Smooth muscle cell of the brain vasculature (primary cell): ENCODE measurements at regions not wholly inside any gene's neighbourhood (a gene's known extent, or its start where the extent isn't known, plus 50 kb on each side); places are given as distances from the start of the nearest gene placed in this dataset.

Source experiments
- DNase-seq: peaks from one replicate; pipeline ENCODE4 v3.0.0-alpha.2; 2012; ENCODE audit warnings: low read depth, low spot score

- no peak for DNase-seq
Observed at GRCh38 chr13:105937451-105937850, 598.0 kb downstream of the EFNB2 start.

GRCh38 chr13:105936816-105937215 is 598.6 kb downstream of the EFNB2 start:
- no peak for DNase-seq

DNA sequence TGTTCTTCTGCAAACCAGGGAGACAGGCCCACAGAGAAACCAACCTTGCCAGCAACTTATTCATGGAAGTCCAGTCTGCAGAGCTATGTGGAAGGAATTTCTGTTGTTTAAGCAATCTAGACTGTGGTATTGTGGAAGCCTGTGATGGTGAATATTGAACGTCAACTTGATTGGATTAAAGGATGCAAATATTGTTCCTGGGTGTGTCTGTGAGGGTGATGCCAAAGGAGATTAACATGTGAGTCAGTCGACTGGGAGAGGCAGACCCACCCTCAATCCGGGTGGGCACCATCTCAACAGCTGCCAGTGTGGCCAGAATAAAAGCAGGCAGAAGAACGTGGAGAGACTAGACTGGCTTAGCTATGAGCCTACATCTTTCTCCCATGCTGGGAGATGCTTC is 606.0 kb downstream of the EFNB2 start:
- no peak for DNase-seq

DNA sequence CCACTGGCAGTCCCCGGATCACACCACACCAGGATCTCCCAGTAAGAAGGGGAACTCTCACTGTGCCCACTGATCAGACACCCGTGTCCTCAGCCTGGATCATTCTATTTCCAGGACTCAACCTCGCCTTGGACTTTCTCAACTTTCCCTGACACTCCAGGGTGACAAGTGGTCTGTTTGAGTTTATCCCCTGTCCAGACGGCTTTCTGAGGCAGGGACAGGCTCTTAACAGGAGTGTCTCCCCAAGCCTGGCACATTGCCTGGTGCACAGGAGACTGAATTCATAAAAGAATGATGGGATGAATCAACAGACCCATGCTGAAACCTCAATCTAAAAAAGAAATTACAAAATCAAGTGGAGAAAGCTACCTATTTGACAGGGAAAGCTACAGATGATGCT is 606.6 kb downstream of the EFNB2 start:
- no peak for DNase-seq

DNA sequence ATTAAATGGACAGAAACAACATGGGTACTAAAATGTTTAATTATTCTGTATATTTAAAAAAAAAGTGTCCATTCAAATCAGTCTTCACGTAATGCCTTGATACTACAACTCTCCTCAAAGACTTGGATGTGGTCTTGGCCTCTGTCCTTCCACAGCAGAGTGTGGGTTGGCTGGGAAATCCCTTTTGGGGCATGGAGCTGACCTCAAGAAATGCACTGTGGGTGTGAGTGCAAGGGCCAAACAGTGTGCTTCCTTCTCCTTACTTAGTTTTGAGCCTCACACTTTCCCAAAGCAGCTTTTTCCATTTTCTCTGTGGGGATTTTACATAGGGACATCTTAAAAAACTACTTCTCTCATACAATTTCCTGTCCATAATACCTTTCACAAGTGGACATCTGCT is 607.4 kb downstream of the EFNB2 start:
- no peak for DNase-seq

DNA sequence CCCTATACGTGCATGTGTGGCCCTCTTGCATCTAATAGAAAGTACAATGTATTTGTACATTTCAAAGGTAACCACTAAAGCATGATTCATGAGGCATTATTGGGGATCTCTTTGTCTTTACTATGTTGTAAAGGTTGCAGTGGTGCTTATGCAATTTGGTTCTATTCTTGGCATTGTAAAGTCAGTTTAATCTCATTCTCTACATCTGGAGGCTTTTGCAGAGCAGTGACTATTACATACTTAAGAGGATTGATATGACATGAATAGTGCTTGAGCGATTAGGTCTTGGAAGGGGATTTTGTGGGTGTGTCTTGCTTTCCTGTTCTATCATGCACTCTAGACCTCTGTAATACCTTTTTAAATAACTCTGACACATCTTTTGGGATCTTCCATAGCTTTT is 610.0 kb downstream of the EFNB2 start:
- DNase-seq: no peak

- no peak for DNase-seq
Observed at GRCh38 chr13:105921711-105922110, 613.8 kb downstream of the EFNB2 start.

DNA sequence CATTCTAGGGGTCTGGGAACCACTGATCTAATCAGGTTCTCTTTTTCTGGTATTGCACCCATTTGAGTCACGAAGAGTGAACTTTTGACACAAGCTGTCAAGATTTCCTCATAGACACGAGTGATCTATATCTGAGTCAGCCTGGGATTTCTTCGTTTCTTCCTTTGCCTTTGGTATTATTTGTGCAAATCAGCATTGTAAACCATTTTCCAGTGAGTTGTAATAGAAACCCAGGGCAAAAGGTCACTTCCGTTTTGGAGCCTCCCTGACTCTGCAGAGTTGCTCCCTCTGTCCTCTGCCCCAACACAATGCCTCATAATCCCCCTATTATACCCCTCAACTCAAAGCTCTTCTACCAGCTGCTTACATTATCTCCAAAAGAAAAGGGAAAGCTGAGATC is 615.1 kb downstream of the EFNB2 start:
- DNase-seq: no peak

DNA sequence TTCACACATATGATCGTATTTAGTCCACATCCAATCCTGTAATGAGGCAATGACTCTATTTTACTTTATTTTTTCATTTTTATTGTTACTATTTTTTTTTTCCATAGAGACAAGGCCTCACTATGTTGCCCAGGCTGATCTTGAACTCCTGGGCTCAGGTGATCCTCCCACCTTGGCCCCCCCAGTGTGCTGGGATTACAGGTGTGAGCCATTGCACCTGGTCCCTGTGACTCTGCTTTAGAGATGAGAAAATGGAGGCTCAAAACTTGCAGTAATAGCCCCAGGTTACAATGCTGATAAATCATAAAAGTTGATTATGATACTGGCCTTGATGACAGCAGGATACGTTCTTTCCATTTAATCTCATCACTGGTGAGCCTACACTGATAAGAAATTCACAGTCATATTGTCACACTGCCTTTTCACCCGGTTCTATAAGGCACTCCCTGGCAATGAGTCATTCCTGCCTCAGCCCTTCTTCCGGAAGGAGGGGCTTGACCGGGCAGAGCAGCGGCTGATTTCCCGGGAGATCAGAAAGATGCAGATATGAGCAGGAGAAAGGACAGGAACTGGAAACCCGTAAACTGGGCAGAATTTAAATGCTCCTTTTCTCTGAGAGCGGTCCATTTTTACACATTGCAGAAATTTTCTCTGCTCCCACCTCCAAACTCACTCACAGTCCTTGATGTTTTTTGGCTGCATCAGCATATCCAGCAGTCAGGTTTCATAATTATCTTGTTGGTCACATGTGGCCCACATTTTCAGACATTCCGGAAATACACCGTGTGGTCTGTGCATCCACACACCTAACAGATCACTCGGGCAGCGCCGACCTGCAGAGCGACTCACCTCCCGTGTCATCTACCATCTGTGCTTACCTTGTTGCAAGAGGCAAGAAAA is 616.4 kb downstream of the EFNB2 start:
- no peak for DNase-seq

DNA sequence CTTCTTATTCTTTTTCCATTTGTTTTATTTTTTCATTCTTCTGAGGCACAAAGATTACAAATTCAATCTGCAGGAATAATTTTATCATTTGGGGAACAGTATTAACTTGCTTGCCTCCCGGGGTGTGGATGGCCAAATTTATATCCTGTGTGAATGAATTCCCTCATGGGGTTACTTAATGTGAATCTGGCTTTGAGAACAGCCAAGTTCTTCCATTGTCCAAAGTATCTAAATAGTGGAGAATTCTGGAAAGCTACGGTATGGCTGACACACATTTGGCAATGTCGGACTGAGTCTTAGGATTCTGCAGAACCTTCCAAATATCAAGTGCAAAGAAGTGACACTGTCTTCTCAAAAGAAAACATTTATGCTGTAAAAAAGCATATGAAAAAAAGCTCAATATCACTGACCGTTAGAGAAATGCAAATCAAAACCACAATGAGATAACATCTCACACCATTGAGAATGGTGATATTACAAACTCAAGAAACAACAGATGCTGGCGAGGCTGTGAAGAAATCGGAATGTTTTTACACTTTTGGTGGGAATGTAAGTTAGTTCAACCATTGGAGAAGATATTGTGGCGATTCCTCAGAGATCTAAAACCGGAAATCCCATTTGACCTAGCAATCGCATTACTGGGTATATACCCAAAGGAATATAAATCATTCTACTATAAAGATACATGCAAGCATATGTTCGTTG is 620.2 kb downstream of the EFNB2 start:
- DNase-seq: no peak

GRCh38 chr13:105914291-105915036 is 621.0 kb downstream of the EFNB2 start:
- DNase-seq: no peak

DNA sequence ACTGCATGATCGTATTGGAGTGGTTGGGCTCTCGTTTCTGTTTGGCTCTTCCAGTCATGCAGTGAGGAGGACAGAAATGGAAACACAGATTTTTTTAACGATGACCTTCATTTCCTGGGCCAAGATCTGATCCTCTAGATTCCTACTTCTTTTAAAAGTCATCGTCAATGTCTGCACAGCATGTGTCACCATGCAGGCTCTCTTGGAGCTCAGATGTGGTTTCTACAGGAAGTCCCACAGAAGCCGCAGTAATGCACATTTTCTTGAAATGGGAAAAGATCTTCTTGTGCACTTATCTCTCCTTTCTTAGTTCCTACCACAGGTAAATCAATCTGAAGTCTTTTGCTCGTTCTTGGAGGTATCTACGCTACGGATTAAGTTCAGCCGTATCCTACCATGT is 626.9 kb downstream of the EFNB2 start:
- DNase-seq: no peak

GRCh38 chr13:105907319-105908019 is 628.0 kb downstream of the EFNB2 start:
- no peak for DNase-seq

DNA sequence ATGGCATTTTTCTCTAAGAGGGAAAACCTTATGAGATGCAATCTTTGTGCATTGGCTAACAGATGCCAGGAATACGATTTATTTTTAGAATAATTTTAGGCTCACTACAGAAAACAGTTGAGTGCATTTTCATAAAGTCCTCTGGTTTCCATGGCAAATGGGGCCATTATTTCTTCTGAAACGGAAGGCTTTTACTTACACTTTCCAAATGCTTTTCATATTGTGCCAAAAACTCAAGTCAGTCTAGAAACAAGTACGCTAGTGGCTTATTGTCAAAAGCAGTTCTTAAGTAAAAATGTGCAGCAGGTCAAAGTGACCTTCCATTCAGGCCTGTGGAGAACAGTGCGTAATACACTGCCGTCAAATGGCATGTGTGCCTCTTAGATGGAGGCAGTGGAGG is 628.7 kb downstream of the EFNB2 start:
- no peak for DNase-seq

DNA sequence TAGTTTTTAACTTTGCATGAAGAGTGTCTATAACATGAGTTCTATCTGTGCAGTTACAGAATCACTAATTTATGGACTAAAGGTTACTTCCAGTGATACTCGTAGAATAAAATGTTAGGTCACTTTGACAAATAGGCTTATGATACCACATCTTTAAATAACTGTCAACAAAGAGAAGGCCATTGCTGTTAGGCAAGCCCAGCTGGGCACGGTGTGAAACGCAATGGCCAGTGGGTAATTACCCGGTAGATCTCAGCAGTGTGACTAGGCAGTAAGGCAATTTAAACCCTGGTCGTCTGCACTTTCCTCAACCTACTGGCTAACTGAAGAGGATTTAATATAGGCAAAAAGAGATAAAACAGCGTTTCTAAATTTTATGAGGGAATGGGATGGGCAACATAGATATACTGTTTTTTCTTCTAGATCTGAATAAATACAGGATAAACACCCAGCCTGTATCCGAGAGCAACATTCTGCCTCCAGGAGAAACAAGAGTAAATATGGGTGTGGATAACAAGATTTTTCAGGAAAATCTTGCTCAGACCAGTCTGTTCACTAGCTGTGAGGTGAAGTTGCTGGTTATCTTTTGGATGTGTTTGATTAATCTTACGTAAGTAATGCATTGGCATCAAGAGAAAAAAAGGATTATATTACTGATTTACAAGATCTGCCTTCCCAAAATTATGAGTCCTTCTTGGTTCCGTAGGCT is 631.3 kb downstream of the EFNB2 start:
- DNase-seq: no peak

- DNase-seq: no peak
Observed at GRCh38 chr13:105902396-105902795, 633.1 kb downstream of the EFNB2 start.

DNA sequence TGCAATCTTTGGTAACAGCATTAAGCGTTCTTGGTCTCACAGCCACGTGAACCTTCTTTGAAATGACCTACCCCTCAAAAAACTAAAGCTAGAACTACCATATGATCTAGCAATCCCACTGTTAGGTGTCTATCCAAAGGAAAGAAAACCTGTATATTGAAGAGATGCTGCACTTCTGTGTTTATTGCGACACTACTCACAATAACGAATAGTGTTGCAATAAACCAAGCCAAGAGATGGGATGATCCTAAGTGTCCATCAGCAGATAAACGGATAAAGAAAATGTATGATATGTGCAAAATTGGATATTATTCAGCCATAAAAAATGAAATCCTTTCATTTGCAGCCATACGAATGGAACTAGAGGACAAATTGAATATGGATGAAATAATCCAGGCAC is 637.9 kb downstream of the EFNB2 start:
- no peak for DNase-seq

- no peak for DNase-seq
Observed at GRCh38 chr13:105894697-105895096, 640.8 kb downstream of the EFNB2 start.

DNA sequence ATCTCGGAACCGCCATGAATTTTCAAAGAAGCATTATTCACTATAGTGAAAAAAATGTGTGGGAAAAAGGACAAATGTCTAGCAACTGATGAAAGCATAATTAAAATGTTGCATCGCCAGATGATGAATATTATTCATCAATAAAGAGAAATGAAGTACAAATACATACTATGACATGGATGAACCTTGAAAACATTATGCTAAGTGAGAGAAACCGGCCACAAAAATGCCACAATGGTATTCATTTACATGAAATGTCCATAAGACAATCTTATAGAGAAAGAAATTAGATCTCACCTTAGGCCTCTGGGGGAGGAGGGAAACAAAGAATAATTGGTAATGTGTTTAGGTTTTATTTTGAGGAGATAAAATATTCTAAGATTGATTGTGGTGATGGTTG is 645.0 kb downstream of the EFNB2 start:
- no peak for DNase-seq

DNA sequence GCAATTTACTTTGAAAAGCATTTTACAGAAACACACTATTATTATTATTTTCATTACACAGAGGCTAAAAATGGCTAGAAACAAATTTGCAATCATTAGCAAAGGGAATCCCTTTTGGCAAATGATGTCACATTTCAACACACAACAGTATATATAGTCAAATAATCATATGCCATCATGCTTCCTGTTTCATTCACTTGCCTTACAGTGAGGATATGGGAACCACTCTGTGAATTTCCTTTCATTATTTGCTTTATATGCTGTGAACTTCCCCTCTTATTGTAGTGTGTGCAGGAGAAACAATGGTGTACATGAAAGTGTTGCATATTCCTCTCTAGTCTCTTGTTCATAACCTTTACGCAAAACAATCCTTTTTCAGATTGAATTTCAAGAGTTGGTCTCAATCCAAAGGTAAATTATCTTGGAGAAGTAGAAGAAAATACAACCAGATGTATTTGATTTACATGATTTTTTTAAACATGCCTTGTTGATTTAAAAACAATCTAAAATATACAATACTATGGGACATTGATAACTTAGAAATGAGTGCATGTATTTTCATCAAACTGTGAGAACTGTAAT is 657.3 kb downstream of the EFNB2 start:
- no peak for DNase-seq

DNA sequence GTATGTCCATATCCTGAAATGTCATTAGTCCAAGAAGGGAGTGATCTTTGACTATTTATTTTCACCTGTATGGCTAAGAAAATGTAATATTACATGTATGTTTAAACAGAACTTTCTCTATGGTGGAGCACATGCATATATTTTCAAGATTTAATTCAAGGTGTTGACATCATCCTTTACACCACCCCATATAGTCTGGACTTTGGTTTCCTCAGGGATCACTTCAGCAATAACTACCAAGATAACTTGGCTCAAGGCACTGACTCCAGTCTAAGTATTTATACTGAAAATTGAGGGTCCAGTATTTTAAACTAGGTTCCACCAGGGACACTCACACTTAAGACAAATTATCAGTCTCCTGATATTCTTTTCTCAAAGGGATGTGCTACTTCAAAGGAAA is 660.6 kb downstream of the EFNB2 start:
- DNase-seq: no peak
